NCI-H2029 (cell line): ENCODE measurements at regions not wholly inside any gene's neighbourhood (a gene's known extent, or its start where the extent isn't known, plus 50 kb on each side); places are given as distances from the start of the nearest gene placed in this dataset.
"Not testable (repeated sequence)": the region's sequence is repeated elsewhere in the genome, so short reads cannot be mapped to it uniquely, and the experiment has no call there.

Experiments
- DNase-seq: peaks from one replicate; lab custom pipeline; 2025; lab: John Stamatoyannopoulos, UW

DNA sequence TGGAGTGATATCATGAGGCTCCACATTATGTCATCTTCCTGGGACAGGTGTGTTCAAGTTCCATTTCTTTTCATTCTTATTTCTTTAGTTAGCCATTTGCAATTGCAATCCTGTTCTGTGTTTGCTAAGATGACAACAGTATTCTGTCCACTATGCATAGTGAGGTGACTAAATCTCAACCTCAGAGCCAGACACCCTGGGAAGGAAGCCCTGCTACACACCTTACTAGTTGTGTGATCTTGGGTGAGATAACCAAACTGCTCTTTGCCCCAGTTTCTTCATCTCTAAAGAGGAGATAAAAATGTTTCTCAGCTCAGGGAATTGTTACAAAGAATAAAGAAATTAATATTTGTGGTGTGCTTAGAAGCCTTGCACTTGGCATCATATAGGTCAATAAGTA lies 215.1 kb upstream of the RPS23 start:
- no peak for DNase-seq

DNA sequence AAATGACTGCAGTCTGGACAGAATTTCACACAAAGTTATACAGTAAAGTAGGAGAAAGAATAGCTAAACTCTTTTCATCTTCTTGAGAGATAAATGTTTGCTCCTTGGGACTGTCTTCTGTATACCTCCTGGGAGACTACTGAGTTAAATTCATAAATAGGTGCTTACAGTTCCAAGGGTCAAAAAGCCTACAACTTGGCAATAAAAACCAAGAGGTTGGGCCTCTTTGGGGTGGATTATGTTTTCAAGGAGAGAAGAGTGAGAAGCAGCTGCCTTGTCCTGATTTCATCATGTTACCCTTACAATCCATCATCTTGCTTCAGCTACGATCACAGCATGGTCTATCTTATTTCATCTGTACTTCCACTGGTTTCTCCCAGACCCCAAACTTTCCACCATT lies 213.2 kb upstream of the RPS23 start:
- no peak for DNase-seq

DNA sequence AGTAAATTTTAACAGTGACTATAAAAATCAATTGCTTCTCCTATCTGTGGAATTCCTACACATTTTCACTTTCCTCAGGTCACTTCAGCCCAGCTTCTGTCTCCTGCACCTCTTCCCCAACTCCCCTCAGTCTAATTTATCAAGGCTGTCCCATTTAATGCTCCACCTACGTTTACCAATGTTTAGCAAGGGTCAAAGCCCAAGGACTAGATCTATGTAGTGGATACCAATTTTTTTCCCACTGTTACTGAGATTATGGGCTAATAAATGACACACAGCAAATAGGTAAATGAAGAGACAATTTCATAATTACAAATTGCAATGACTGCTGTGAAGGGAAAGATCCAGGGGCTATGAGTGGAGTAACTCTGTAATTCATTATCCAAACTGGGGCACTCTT lies 211.5 kb upstream of the RPS23 start:
- DNase-seq: no peak

DNA sequence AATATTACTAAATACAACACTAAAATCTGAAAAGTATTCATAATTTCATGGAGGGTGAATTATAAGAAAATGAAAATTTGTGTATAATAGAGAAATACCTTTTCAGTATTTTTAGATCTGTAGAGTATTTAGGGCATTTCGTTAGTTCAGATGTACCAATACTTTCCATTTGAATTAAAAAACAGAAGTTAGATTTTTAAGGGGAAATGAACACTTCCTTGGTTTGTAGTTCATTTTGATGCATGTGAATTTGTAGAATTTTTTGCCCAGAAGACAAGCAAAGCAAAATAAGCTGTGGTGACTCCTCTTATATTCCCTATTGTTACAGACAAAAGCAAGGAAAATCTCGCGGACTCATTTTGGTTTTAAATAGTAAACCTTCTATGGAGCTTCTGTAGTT lies 209.0 kb upstream of the RPS23 start:
- DNase-seq: no peak

DNA sequence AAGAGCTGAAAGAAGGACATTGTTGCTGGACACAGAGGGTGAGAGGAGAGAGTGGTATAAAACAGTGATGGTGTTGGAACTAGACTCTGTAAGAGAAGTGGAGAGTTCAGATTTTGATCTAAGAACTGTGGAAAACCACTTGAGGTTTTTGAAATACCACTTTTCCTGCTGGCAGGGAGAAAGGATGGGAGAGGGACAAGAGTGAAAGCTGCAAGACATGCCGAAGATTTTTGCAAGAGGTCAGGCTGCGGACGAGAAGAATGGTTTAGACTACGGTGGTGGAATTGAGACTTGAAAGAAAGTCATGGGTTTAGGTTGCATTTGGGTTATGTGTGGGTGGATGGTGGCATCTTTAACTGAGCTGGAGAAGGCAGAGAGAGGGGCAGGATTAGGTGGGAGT lies 202.2 kb upstream of the RPS23 start:
- no peak for DNase-seq

DNA sequence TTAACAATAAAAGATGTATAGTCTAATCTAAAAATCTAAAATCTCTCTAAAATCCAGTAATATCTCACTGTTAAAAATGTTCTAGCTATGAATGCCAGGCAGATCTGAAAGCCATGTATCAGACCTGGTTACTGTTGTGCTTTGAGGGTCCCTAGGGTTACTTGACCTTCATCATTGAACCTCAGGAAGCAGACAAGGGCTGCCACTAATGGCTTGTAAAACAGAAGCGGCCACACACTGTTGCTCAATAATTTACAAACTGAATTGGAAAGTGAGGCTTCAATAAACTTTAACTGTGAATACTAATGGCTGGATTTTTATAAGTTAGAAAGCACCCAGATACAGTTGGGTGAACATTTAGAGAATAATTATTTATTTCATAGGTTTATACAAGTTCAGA lies 198.0 kb upstream of the RPS23 start:
- no peak for DNase-seq

DNA sequence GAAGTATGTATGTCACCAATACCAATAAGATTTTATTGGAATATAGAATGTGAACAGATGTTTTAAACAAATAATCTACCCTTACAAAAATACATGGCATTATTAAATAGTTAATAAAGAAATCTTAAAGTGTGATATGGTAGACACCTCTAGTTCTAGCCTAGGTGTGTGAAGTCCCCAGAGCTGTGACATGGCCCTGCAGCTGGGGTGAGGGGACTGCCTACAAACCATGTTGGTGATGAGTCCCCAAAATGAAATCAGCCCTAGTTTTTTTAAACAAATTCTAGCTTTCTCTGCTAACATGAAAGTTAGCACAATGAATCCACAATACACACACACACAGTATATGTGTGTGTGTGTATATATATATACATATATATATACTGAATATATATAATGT lies 195.1 kb upstream of the RPS23 start:
- DNase-seq: no peak

DNA sequence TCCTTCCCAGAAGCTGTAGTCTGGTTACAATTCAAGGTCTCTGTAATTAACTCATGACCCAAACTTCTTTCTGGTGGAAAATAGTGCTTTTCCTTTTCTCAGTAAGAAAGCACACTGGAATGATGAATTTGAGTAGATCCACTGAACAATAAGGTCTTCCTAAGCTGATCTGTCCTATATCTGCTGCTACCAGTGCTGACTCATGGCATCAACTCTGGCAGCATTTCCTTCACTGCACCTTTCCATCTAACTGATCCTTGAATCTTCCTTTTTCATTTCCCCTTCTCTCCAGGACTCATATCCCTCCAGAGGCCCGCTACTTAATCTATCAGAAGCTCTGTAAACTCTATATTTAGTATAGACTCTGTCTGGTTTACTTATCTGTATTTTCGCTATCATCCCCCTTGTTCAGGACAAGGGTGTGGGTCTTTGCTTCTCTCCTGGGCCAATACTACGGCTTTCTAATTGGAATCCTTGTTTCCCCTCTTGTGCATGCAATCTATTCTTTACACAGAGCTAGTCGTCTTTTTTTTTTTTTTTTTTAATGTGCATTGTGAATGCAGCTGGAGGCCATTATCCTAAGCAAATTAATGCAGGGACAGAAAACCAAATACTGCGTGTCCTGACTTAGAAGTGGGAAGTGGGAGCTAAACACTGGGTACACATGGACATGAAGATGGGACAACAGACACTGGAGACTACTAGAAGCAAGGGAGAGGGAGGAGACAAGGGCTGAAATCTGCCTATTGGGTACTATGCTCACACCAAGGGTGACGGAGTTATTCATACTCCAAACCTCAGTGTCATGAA lies 192.2 kb upstream of the RPS23 start:
- no peak for DNase-seq

DNA sequence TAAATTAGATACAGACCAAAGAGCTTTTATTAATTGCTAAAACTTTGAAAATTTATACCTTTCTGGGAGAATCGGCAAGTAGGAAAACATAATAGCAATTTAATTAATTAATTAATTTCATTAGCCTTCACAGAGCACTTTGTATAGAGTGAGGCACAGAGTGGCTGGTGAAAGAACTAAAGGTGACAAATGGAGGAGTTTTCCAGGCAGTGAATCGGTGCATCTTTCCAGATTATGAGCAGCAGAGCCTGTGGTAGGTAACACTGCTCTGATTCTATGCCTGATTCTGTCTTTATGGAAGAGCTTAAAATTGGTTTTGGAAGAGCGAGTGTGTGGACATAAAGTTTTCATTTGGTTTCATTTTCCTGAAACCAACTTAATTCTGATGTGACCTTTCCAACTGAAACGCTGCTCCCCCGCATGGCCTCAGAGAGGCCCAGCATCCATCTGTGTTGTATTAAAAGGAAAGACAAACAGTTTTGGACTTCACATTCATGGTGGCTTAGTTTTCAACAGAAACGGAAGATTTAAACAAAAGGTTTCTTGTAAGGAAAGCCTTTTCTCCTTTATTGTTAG lies 188.9 kb upstream of the RPS23 start:
- no peak for DNase-seq

DNA sequence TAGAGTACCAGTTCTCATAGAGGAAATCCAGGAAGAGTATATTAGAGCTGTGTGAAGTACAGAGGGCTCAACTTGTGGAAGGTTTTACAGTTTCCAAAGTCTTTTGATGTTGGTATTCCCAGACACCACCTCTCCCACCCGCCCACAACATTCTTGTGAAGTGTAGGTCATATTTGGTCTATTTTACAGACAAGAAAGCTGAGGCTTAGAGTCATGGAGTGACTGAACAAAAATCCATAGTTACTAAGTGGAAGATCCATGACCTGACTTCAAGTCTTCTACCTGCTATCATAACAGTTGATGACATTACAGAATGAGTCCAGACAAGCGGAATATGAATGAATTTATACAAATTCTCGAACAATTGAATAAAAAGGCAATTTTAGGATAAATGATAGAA lies 187.1 kb upstream of the RPS23 start:
- DNase-seq: no peak

DNA sequence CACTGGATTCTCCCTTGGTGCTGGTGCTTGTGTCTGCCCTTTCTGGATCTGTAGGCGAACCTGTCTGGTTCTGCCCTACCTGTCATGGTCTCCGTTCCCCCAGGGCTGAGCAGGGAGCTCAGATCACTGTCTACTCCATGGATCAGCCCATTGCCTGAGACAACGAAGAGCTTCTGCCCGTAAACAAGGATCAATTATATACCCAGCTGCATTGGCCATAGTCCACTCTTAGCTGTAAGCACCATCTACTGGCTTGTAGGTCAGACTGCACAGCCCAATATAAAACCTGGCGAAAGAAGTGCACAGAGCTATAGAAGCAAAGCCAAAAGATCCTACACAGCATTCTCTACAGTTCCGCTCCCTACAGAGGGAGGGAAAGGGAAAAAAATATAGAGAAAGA lies 181.5 kb upstream of the RPS23 start:
- no peak for DNase-seq

DNA sequence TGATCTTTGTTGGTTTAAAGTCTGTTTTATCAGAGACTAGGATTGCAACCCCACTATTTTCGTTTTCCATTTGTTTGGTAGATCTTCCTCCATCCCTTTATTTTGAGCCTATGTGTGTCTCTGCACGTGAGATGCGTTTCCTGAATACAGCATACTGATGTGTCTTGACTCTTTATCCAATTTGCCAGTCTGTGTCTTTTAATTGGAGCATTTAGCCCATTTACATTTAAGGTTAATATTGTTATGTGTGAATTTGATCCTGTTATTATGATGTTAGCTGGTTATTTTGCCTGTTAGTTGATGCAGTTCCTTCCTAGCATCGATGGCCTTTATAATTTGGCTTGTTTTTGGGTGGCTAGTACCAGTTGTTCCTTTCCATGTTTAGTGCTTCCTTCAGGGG lies 177.2 kb upstream of the RPS23 start:
- DNase-seq: not testable (repeated sequence)

DNA sequence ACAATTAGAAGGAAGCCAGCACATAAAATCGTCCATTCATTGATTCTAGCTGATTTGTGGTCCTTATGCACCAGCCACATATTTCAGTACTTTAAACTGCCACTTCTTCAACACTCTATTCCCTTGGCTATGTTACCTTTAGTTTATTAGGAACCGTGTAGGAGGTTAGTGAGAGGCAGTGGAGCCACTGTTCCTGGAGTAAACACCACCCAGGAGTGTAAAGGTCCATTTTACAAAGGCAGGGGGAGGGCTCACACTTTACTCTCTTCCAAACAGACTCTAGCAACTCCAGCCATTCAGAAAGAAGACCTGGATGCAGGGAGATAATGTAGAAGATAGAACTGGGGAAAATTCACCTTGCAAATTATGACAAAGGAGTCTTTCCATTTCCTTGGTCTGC lies 170.2 kb upstream of the RPS23 start:
- DNase-seq: no peak

DNA sequence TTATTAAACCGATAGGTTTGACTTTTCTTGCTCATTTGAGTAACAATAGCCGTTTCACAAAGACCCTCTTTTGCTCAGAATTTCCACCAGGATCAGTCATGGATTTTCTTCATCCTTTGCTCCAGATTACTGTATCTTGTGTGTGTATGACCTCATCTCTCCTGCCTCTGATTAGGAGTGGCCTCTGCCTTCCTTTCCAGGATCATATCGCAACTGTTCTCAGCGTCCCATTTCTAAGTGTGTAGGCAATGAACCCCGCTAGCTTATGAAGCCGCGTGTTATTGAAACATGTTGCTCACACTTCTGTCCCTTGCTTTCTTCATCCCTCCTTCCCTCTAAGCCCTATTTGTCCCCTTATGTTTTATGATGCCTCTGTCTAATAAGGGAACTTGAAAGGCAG lies 169.8 kb upstream of the RPS23 start:
- DNase-seq: no peak

DNA sequence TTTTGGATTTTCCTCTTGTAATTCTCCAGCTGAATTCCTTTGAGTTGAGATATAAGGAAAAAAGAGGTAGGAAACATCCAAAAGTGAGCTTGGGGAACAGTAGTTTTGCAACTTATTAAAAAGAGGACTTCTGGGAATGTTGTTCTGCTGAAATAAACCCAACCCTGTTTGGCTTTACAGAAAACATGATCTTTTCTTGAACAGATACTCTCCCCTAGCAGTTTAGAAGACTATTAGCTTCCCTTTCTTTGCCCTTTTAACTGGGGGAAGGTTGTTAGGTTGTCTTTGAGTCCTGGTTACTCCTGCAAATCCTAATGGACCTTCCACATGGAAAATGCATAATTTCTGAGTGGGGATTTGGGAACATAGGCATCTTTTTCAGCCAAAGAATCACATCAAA lies 168.7 kb upstream of the RPS23 start:
- DNase-seq: no peak

DNA sequence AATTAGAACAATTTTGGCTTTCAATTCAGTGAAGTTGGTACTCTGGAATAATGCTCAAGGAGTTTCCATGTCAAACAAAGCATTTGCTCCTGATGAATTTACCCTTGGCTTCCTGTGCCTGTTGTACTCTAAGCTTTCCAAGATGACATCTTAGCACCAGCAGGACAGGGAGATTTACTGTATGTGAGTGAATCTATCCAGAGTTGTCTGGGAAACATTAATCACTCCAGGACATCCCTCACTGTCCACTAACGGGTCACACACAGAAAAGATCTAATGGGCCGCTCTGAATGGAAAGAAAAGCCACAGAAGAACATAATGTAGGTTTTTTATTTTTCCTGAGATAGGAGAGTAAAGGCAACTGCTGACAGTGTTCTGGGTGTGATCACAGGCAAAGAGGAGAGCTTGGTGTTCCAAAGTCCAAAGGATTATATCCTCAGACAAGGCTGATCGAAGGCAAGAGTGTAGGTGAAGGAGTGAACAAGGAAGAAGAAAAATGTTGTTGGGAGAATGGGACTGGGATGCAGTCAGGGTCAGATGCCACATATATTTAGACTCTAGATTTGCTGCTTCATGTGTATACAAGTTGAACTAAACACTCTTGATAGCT lies 167.7 kb upstream of the RPS23 start:
- DNase-seq: no peak

DNA sequence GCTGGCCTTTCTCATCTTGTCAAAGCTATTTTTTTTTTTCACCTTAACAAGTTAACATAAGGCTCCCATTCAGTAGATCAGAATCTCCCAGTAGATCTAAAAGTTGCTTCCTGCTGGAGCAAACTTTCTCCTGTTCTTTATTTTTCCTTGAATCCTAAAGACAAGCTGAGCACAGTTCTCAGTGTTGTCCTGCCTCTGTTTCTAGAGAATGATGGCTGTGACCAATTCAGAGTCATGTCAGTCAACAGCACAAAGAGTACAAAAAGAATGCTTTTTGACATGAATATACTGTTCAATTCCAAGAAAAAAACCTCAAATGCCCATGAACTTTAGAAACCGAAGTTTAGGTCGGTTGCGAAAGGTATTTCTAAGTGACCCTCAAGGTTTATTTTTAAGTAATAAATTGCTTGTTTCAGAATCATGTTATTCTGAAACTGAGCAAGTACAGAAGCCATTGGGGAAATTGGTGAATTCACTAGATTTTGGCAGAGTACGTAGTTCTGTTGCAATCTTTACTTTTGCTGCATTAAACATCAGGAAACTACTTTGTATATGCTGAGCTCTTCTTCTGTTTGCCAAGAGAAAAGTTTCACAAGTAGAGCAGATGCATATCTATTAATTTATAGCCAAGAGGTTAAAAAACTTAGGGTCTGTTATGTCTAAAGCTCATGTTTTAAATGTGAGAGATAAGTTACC lies 161.7 kb upstream of the RPS23 start:
- DNase-seq: no peak

DNA sequence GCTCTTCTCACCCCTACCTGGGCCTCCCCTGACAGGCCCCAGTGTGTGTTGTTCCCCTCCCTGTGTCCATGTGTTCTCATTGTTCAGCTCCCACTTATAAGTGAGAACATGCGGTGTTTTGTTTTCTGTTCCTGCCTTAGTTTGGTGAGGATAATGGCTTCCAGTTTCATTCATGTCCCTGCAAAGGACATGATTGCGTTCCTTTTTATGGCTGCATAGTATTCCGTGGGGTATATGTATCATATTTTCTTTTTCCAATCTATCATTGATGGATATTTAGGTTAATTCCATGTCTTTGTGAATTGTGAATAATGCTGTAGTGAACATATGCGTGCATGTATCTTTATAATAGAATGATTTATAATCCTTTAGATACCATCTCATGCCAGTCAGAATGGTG lies 159.4 kb upstream of the RPS23 start:
- DNase-seq: not testable (repeated sequence)

DNA sequence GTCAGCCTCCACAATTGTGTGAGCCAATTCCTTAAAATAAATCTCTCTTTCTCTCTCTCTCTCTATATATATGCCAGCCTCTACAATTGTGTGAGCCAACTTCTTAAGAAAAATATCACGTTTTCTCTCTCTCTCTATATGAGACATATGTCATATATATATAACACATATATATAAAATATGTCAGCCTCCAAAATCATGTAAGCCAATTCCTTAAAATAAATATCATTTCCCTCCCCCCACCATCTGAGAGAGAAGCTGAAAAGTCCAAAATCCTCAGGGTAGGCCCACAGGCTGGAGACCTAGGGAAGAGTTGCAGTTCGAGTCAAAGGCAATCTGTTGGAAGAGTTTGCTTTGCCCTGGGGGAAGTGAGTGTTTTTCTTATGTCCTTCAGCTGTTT lies 158.1 kb upstream of the RPS23 start:
- no peak for DNase-seq

DNA sequence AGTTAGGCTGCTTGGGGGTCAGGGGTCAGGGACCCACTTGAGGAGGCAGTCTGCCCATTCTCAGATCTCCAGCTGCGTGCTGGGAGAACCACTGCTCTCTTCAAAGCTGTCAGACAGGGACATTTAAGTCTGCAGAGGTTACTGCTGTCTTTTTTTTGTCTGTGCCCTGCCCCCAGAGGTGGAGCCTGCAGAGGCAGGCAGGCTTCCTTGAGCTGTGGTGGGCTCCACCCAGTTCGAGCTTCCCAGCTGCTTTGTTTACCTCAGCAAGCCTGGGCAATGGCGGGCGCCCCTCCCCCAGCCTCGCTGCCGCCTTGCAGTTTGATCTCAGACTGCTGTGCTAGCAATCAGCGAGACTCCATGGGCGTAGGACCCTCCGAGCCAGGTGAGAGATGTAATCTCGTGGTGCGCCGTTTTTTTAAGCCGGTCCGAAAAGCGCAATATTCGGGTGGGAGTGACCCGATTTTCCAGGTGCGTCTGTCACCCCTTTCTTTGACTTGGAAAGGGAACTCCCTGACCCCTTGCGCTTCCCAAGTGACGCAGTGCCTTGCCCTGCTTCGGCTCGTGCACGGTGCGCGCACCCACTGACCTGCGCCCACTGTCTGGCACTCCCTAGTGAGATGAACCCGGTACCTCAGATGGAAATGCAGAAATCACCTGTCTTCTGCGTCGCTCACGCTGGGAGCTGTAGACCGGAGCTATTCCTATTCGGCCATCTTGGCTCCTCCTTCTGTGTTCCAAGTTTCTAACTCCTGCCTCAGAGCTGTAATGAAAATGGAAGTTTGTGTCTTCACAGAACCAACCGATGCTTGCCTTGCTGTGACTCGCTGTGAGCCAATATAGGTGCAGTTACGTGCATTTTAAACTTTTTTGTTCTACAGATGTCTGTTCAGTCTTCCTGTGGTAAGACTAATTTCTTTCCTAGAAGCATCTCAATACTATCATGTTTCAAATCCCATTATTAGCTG lies 156.8 kb upstream of the RPS23 start:
- DNase-seq: not testable (repeated sequence)

DNA sequence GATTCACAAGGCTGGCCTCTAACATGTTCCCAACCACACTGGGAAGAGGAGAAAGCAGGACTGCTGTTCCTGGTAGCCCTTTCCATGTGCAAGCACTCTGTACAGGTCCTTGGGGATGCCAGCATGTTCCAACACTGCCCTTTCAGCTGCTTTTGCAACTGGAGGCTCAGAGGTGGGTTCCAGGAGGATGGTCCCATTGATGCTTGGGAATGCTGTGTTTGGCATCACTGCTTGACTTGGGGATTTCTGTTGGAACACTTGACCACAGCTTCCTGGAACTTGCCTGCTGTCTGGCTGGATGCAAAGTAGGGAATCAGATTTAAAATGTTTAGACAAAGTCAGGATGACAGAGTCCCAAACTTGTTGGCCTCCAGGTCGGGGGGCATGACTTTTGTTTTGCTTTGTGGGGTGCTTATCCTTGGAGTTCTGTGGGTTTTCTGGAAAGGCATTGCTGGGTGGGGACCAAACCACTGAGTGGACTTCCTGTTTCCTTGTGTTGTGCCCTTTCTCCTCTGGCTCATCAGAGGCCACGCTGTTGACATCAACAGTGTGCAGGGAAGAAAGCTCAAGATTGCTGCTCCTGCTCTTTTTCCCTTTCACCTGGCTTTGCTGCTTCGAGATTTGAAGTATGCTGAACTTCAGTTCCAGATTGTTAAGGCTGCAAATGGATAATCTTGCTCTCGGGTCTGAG lies 148.5 kb upstream of the RPS23 start:
- no peak for DNase-seq
